ENCODE measurements at regions not wholly inside any gene's neighbourhood (a gene's known extent, or its start where the extent isn't known, plus 50 kb on each side); places are given as distances from the start of the nearest gene placed in this dataset.

GRCh38 chr3:59338934-59339333 lies 289.1 kb upstream of the CFAP20DC start:
- TF ChIP-seq CTCF (conservative IDR thresholded peaks at IDR 0.05) (no peak), EZH2 (IDR thresholded peaks at IDR 0.05; ENCODE audit: low read depth) (no peak)

Data from PC-9 (cell line).